Upper lobe of left lung (tissue), 6 donors: ENCODE measurements at regions not wholly inside any gene's neighbourhood (a gene's known extent, or its start where the extent isn't known, plus 50 kb on each side); places are given as distances from the start of the nearest gene placed in this dataset.
A peak's percentile ranks its signal among the peaks of the same experiment; 100 is the strongest.

Source experiments
- ATAC-seq, 2 donors: fragments of 200-7000 bp; cut with Tn5 transposase; one replicate each; pipeline ENCODE4 v1.9.1; 2022; ENCODE audit warnings: mild to moderate bottlenecking in 2 of 2, moderate library complexity in 2 of 2; ENCODE audit not compliant: low FRiP score in 2 of 2
- DNase-seq, 2 donors: peaks; one replicate each; pipeline ENCODE4 v3.0.0-alpha.2; 2019 to 2020
- H3K27ac ChIP-seq, 4 donors: fragments of 200-600 bp; sonication (generic); one replicate each; pipeline ENCODE4 v1.5.1; 2016 to 2019
- H3K27me3 ChIP-seq, 4 donors: fragments of 200-600 bp; sonication (generic); one replicate each; pipeline ENCODE4 v1.5.1; 2017 to 2019
- H3K36me3 ChIP-seq, 4 donors: fragments of 200-600 bp; sonication (generic); one replicate each; pipeline ENCODE4 v1.5.1; 2016 to 2019
- H3K4me1 ChIP-seq, 4 donors: fragments of 200-600 bp; sonication (generic); one replicate each; pipeline ENCODE4 v1.5.1; 2018 to 2019
- H3K4me3 ChIP-seq, 4 donors: fragments of 200-600 bp; sonication (generic); one replicate each; pipeline ENCODE4 v1.5.1; 2017 to 2019; ENCODE audit warnings: mild to moderate bottlenecking in 2 of 4, moderate library complexity in 1 of 4
- H3K9me3 ChIP-seq, 4 donors: fragments of 200-600 bp; sonication (generic); one replicate each; pipeline ENCODE4 v1.5.1; 2018 to 2019
- CTCF ChIP-seq, 6 experiments: fragments of 450-650 bp in 4 of 6; fragments of 200-600 bp in 2 of 6; sonication (generic) in 2 of 6; IDR thresholded peaks; one replicate each; pipeline ENCODE4 v1.5.1; 2016 to 2019; ENCODE audit warnings: antibody characterized with exemption in 6 of 6
- EP300 ChIP-seq, 4 donors: sonication (generic); formaldehyde crosslinking; IDR thresholded peaks; one replicate each; pipeline ENCODE4 v1.5.1; 2017; ENCODE audit warnings: antibody characterized with exemption in 4 of 4, control low read depth in 2 of 4
- POLR2A ChIP-seq, 4 donors: fragments of 450-650 bp; IDR thresholded peaks; one replicate each; pipeline ENCODE4 v1.5.1; 2016 to 2017; ENCODE audit warnings: antibody characterized with exemption in 4 of 4, mild to moderate bottlenecking in 2 of 4
- POLR2AphosphoS5 ChIP-seq, 2 donors: sonication (generic); formaldehyde crosslinking; IDR thresholded peaks; one replicate each; pipeline ENCODE4 v1.5.1; 2017; ENCODE audit warnings: antibody characterized with exemption in 2 of 2
- WGBS, 2 donors: methylation state at CpG; one replicate each; pipeline ENCODE4 v1.1.5; 2017 to 2018; 5-methylcytosine and 5-hydroxymethylcytosine counted together
- donor health status: DM: no; HTN: no; CAD: no; lungs with moderate emphysema.
- donor health status: DM: no; HTN: yes; CAD: no; lungs with severe emphysema.

DNA sequence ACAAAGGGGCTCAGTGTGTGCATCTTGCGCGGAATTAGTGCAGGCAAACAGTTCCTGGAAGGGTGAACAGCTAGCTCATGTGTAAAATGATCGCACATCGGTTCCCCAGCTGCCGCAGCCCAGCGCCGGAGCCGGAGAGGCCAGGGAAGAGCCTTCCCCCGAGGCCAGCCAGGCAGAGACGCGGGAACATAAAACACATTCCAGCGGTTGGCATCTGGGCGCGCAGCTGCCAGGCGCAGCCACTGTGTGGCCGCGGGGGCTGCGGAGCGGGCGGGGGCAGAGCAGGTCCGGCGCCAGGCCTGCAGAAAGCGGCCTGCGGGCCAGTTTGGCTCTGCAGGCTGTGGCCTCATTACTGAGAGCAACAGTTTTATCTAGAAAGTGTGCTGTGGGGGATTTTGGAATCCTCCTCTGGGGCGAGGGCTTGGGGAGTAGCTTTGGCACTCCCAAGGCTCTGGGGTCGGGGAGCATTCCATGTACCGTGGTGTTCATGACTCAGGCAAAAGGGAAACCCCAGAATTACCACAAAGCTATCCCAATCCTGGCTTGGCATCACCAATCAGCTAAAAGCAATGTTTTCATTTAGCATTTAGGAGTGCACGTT is 74.3 kb downstream of the SAMD9 start:
- Histone ChIP-seq H3K4me1 (no peaks in the 10 kb centered on the region), H3K27me3 (no peaks in the 10 kb centered on the region), H3K27ac (no peak overlapping the region), H3K4me3 (peak overlapping the region in 2 of 4 donors; percentile 21 to 23), H3K36me3 (no peaks in the 10 kb centered on the region), H3K9me3 (no peaks in the 10 kb centered on the region)
- no peak for TF ChIP-seq EP300 (IDR thresholded peaks at IDR 0.05)
- no peak for TF ChIP-seq POLR2A (IDR thresholded peaks at IDR 0.05)
- TF ChIP-seq POLR2AphosphoS5 (IDR thresholded peaks at IDR 0.05), result no peak
- TF ChIP-seq CTCF (IDR thresholded peaks at IDR 0.05), result no peak
- 39 to 76% methylated on average over 6 to 28 of the region's 28 CpGs for WGBS, 2 donors
- DNase-seq (peak in 1 of 2 donors; percentile 82), ATAC-seq (peak in 1 of 2 donors; percentile 74)

- ATAC-seq (peak in 1 of 2 donors; percentile 51), DNase-seq (peak in 1 of 2 donors; percentile 65)
- no peak for TF ChIP-seq CTCF (IDR thresholded peaks at IDR 0.05)
- TF ChIP-seq POLR2AphosphoS5 (IDR thresholded peaks at IDR 0.05), result no peak
- no peak for TF ChIP-seq EP300 (IDR thresholded peaks at IDR 0.05)
- TF ChIP-seq POLR2A (IDR thresholded peaks at IDR 0.05), result no peak
- H3K9me3 ChIP-seq, result no peaks in the 10 kb centered on the region
- 88% methylated on average over 10 of the region's 10 CpGs for WGBS, 2 donors
- no peaks in the 10 kb centered on the region for H3K4me1 ChIP-seq
- no peak overlapping the region for H3K27ac ChIP-seq
- H3K36me3 ChIP-seq, result no peaks in the 10 kb centered on the region
- H3K4me3 ChIP-seq, result no peak overlapping the region
- H3K27me3 ChIP-seq, result no peaks in the 10 kb centered on the region
Measured at GRCh38 chr7:93040355-93040754, 77.4 kb downstream of the SAMD9 start.

GRCh38 chr7:93039786-93040185 is 78.0 kb downstream of the SAMD9 start:
- H3K27me3 ChIP-seq, result no peaks in the 10 kb centered on the region

GRCh38 chr7:93039282-93039681 is 78.5 kb downstream of the SAMD9 start:
- DNase-seq, result peak in 1 of 2 donors; percentile 36
- no peak for ATAC-seq
- H3K27me3 ChIP-seq, result no peaks in the 10 kb centered on the region
- 94 to 97% methylated on average over 2 to 3 of the region's 3 CpGs for WGBS, 2 donors
- H3K4me3 ChIP-seq, result no peak overlapping the region
- no peak overlapping the region for H3K27ac ChIP-seq
- no peaks in the 10 kb centered on the region for H3K36me3 ChIP-seq
- TF ChIP-seq POLR2AphosphoS5 (IDR thresholded peaks at IDR 0.05) (no peak), CTCF (IDR thresholded peaks at IDR 0.05) (no peak), EP300 (IDR thresholded peaks at IDR 0.05) (no peak), POLR2A (IDR thresholded peaks at IDR 0.05) (no peak)
- H3K4me1 ChIP-seq, result no peaks in the 10 kb centered on the region
- no peaks in the 10 kb centered on the region for H3K9me3 ChIP-seq

More at GRCh38 chr7:93039786-93040185, 78.0 kb downstream of the SAMD9 start:
- H3K4me3 ChIP-seq, result no peak overlapping the region
- 33 to 77% methylated on average over 1 to 3 of the region's 3 CpGs for WGBS, 2 donors
- H3K36me3 ChIP-seq, result no peaks in the 10 kb centered on the region
- no peak for DNase-seq
- no peaks in the 10 kb centered on the region for H3K9me3 ChIP-seq
- no peaks in the 10 kb centered on the region for H3K4me1 ChIP-seq
- no peak for ATAC-seq
- TF ChIP-seq CTCF (IDR thresholded peaks at IDR 0.05) (no peak), EP300 (IDR thresholded peaks at IDR 0.05) (no peak), POLR2AphosphoS5 (IDR thresholded peaks at IDR 0.05) (no peak), POLR2A (IDR thresholded peaks at IDR 0.05) (no peak)
- H3K27ac ChIP-seq, result no peak overlapping the region

GRCh38 chr7:93036807-93037206 is 81.0 kb downstream of the SAMD9 start:
- DNase-seq (no peak), ATAC-seq (no peak)
- Histone ChIP-seq H3K9me3 (peaks cover 0 to 2% (median 0%) of the 10 kb centered on the region in 4 donors), H3K36me3 (no peaks in the 10 kb centered on the region), H3K27ac (no peak overlapping the region), H3K27me3 (no peaks in the 10 kb centered on the region), H3K4me1 (no peaks in the 10 kb centered on the region), H3K4me3 (no peak overlapping the region)
- WGBS, 2 donors, result 47 to 60% methylated on average over 2 of the region's 2 CpGs
- TF ChIP-seq EP300 (IDR thresholded peaks at IDR 0.05) (no peak), POLR2A (IDR thresholded peaks at IDR 0.05) (no peak), CTCF (IDR thresholded peaks at IDR 0.05) (no peak)
